ENCODE measurements at regions not wholly inside any gene's neighbourhood (a gene's known extent, or its start where the extent isn't known, plus 50 kb on each side); places are given as distances from the start of the nearest gene placed in this dataset.

DNA sequence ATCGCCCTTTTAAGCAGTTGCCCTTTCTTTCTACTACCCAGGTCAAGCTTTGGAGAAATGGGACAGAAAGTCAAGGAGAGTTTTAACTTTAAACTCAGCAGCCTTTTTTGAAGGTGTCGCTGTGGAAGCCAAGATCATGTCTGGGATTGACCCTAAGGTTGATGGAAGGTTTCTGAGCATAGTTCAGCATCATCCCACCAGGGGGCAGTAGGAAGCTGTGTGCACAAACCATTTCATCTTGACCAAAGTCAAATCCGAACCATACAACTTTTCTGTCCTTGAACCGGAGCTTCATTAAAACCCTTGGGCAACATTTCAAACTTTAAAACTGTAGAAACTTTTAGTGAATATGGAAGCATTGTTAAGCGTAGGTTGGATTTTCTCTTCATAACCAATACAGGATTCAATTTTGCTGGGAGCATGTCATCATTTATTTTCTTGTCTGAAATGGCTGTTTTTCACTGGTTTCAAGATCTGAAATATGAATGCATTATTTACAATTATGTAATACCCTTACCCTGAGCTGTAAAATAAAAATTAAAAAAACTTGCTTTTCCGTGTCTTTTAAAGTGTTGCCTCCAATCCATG lies 214.4 kb upstream of the KIAA1217 start:
- no peak overlapping the region for H3K4me3 Mint-ChIP-seq
- H3K36me3 Mint-ChIP-seq (ENCODE audit: low read depth), result no peaks in the 10 kb centered on the region
- CTCF ChIA-PET, result interaction anchor here (0.9 to 1.5 kb wide), 6 partner anchors 11 to 563 kb away, joined by 3 to 6 read pairs (median 4); no protein-coding TSS in a partner anchor
- DNase-seq, result peak; percentile 30
- H3K27ac Mint-ChIP-seq, result no peak overlapping the region
- H3K9me3 Mint-ChIP-seq, result no peaks in the 10 kb centered on the region
- POLR2A ChIA-PET, result no interaction called here
- no peaks in the 10 kb centered on the region for H3K27me3 Mint-ChIP-seq
- H3K4me1 Mint-ChIP-seq, result no peaks in the 10 kb centered on the region

DNA sequence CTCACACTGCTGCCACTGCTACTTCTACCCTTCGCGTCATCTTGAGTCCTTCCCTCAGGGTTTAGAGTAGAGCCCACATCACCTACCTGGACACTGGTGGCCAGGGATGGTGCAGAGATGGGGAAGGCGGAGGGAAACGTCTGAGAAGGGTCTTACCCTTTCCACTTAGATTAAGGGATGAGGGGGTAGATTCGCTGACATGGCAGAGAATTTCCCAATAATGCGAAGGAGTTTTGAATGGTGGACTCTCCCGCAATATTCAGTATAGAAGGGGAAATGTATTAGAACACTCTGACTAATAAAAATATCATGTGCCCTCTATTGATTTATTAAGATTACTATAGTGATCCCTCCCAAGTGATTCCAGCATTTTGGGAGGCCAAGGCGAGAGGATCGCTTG lies 209.5 kb upstream of the KIAA1217 start:
- DNase-seq, result no peak
- ChIA-PET POLR2A (no interaction called here), CTCF (no interaction called here)
- H3K4me1 Mint-ChIP-seq, result no peaks in the 10 kb centered on the region
- H3K36me3 Mint-ChIP-seq (ENCODE audit: low read depth), result no peaks in the 10 kb centered on the region
- no peaks in the 10 kb centered on the region for H3K9me3 Mint-ChIP-seq
- no peak overlapping the region for H3K4me3 Mint-ChIP-seq
- H3K27ac Mint-ChIP-seq, result no peak overlapping the region
- H3K27me3 Mint-ChIP-seq, result no peaks in the 10 kb centered on the region

DNA sequence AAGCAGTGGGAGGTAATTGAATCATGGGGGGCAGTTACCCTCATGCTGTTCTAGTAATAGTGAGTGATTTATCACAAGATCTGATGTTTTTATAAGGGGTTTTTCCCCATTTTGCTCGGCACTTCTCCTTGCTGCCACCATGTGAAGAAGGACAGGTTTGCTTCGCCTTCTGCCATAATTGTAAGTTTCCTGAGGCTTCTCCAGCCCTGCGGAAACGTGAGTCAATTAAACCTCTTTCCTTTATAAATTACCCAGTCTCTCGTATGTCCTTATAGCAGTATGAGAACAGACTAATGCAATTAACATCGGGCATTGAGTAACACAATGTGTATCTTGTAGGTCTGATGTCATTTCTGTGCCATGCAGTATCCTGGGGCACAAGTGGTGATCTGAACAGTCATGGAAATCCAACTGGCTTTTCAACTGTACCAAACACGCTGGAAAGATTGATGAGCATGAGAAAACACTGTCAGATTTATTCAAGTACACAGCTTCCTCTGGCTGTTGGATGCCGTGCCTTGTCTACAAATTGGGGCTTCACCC lies 208.6 kb upstream of the KIAA1217 start:
- DNase-seq, result no peak
- Mint-ChIP-seq H3K36me3 (ENCODE audit: low read depth) (no peaks in the 10 kb centered on the region), H3K27ac (no peak overlapping the region), H3K9me3 (no peaks in the 10 kb centered on the region), H3K4me3 (no peak overlapping the region), H3K27me3 (no peaks in the 10 kb centered on the region), H3K4me1 (no peaks in the 10 kb centered on the region)
- CTCF ChIA-PET, result no interaction called here
- POLR2A ChIA-PET, result no interaction called here

DNA sequence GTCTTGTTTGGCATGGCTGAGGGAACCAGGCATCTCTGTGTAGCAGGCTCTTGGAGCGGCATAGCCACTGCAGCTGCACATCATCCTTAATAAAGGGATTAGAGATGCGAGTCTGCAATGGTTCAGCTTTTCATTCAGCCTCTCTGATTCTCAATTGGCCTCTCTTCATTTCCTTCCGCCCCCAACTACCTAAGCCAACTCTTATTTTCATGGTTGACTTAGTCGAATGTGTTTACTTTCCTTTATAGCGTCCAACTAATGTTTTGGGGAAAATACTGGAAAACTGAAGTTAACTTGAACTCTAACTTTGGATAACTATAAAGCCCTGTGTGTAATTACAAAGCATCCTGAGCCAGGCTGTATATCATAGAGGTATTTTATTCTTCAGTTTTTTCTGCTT lies 202.2 kb upstream of the KIAA1217 start:
- H3K27ac Mint-ChIP-seq, result no peak overlapping the region
- DNase-seq, result no peak
- H3K9me3 Mint-ChIP-seq, result no peaks in the 10 kb centered on the region
- H3K27me3 Mint-ChIP-seq, result no peaks in the 10 kb centered on the region
- no peaks in the 10 kb centered on the region for H3K4me1 Mint-ChIP-seq
- POLR2A ChIA-PET, result no interaction called here
- H3K36me3 Mint-ChIP-seq (ENCODE audit: low read depth), result no peaks in the 10 kb centered on the region
- CTCF ChIA-PET, result no interaction called here
- no peak overlapping the region for H3K4me3 Mint-ChIP-seq

DNA sequence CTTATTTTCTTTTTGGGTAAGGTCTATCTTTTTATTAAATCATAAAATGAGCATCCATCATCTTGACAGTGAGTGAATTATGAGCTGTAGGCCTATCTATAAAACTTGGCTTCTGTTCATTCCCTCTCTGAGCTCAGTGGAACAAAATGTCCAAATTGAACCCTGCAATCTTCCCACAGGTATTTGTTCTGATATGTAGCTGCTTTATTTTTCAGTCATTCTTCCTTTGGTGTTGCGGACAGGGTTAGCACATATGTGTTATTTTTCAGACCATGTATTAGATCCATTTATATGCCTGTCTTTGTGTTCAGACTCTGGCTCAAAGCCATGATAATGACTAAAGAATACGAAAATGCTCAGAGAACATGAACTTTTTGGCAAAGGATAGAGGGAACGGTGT lies 201.6 kb upstream of the KIAA1217 start:
- Mint-ChIP-seq H3K9me3 (no peaks in the 10 kb centered on the region), H3K27me3 (no peaks in the 10 kb centered on the region), H3K4me1 (no peaks in the 10 kb centered on the region), H3K36me3 (ENCODE audit: low read depth) (no peaks in the 10 kb centered on the region), H3K27ac (no peak overlapping the region), H3K4me3 (no peak overlapping the region)
- POLR2A ChIA-PET, result no interaction called here
- no peak for DNase-seq
- CTCF ChIA-PET, result no interaction called here

DNA sequence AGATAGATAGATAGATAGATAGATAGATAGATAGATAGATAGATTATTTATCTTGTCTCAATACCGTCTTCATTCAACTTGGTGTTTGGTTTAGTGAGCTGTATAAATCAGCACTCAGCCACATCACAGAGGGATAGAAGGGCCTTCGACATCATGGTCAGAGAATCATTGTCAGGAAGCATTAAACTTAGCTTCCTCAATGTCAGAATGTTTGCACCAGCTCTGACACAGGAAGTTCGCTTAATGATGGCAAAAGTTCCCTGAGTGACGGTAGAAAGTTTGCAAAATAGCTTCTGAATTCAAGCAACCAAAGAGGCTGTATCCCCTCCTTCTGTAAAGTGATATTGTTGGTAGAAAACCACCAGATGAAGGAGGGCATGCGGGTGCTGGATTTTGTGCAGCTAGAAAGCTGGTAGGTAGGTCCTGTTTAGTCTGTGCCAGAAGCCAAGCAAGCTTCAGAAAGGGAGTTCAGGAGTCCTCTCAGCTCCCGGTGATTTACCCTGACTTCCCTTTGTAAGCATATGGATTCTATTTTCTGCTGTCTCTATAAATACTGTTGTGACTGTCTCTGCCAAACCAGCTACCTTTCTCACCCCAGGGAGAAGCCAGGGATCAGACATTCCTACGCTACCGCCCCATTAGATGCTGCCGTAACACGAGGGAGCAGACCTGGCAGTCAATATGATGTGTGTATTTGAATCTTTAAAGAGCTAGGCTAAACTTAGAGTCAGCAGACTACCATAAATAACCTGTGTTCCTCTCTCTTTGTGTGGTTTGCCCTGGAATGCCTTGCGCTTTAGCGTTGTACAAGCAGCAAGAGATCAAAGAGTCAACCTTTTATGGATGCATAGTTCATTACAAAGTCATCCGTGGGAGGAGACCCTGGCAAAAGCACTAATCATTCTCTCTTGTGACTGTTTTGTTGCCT lies 200.5 kb upstream of the KIAA1217 start:
- ChIA-PET POLR2A (no interaction called here), CTCF (interaction anchor here (1.1 kb wide), 1 partner anchor 764 kb away, joined by 3 read pairs; no protein-coding TSS in a partner anchor)
- Mint-ChIP-seq H3K27me3 (no peaks in the 10 kb centered on the region), H3K9me3 (no peaks in the 10 kb centered on the region), H3K4me1 (no peaks in the 10 kb centered on the region), H3K4me3 (no peak overlapping the region), H3K27ac (no peak overlapping the region), H3K36me3 (ENCODE audit: low read depth) (no peaks in the 10 kb centered on the region)
- DNase-seq, result no peak

DNA sequence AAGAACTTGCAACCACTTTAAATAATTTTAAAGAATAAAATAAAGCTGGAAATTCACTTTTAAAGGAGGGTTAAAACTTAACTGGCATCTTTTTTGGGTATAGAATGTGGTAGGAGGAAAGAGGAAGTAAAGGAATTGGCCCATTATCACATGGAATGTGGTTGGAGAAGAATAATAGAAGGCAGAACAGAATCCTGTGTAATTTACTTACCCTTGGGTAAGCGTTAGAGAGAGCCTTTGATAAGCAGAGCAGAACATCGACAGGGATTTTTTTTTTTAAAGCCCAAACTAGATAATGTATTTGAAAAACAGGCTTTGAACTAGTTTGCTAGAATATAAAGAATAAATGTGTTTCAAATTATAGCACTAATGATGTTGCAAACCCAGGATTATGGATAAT lies 199.8 kb upstream of the KIAA1217 start:
- Mint-ChIP-seq H3K27ac (no peak overlapping the region), H3K27me3 (no peaks in the 10 kb centered on the region), H3K4me3 (no peak overlapping the region), H3K9me3 (no peaks in the 10 kb centered on the region), H3K4me1 (no peaks in the 10 kb centered on the region), H3K36me3 (ENCODE audit: low read depth) (no peaks in the 10 kb centered on the region)
- ChIA-PET CTCF (interaction anchor here (1.1 kb wide), 1 partner anchor 764 kb away, joined by 3 read pairs; no protein-coding TSS in a partner anchor), POLR2A (no interaction called here)
- no peak for DNase-seq

DNA sequence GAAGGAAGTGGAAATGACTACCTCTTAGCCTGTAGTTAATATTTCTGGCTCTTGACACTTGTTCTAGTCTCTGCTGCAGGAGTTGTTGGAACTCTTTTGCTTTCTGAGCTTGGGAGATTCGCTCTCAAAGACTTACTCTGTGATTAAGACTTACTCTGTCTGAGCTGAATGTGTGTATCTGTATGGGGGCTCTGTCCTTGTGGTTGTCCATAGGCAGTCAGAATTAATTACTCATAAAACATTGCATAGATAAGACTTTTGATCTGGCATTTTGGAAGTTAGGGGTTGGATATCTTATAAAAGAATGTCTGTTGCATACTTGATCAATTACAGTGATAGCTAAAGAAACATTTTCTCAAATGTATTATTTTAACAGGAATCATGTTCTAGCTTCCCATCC lies 199.2 kb upstream of the KIAA1217 start:
- Mint-ChIP-seq H3K9me3 (no peaks in the 10 kb centered on the region), H3K4me1 (no peaks in the 10 kb centered on the region), H3K27me3 (no peaks in the 10 kb centered on the region), H3K27ac (no peak overlapping the region), H3K36me3 (ENCODE audit: low read depth) (no peaks in the 10 kb centered on the region), H3K4me3 (no peak overlapping the region)
- DNase-seq, result no peak
- POLR2A ChIA-PET, result no interaction called here
- CTCF ChIA-PET, result interaction anchor here (1.1 kb wide), 1 partner anchor 765 kb away, joined by 3 read pairs; no protein-coding TSS in a partner anchor

DNA sequence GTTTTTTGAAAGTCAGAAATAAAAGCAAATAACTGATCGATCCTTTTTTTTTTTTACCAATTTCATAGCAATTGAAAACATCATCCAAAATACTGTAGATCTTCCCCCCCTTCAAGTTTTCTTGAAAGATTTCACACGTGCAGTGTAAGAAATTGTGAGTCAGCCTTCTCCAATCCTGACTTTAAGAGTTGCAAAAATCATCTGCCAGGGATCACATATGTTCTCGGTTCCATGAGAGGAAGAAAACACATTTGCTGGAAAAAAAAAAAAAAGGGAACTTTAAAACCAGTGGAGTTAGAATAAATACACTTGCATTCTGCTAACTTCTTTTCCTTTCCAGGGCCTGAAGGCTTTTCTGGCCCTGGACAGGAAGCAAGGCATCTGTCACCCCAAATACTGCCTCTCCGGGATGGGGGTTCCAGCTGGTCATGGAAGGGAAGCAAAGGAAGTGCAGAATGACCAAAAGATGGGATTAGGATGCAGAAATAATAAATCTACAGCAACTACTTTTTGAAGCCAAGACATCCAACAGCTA lies 198.4 kb upstream of the KIAA1217 start:
- no peak for DNase-seq
- H3K9me3 Mint-ChIP-seq, result no peaks in the 10 kb centered on the region
- ChIA-PET POLR2A (no interaction called here), CTCF (no interaction called here)
- H3K27me3 Mint-ChIP-seq, result no peaks in the 10 kb centered on the region
- no peaks in the 10 kb centered on the region for H3K36me3 Mint-ChIP-seq (ENCODE audit: low read depth)
- no peak overlapping the region for H3K4me3 Mint-ChIP-seq
- no peaks in the 10 kb centered on the region for H3K4me1 Mint-ChIP-seq
- no peak overlapping the region for H3K27ac Mint-ChIP-seq

DNA sequence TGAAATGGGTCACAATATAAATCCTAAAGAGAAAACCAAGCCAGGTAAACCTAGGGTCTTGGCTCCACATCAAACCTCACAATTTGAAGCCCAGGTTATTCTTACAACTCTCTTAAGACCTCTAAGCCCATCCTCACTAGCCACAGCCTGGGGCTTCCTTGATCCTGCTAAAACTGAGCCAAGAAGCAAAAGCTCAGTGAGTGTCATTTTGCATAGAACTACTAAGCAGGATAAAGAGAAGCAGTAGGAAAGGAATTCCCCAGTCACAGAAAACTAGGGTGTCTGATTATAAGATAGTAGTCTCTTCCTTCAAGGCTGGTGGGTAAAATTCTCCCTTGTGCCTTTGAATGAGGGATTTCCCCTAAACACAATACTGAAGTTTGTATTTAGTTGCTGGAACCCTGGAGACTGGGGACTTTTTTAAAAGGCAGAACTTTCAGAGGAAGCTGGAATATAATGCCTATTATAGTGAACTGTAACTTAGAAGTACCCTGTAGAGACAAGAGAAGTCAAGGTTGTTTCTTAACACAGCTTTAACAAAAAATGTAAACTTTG lies 196.6 kb upstream of the KIAA1217 start:
- CTCF ChIA-PET, result no interaction called here
- POLR2A ChIA-PET, result no interaction called here
- H3K27me3 Mint-ChIP-seq, result no peaks in the 10 kb centered on the region

DNA sequence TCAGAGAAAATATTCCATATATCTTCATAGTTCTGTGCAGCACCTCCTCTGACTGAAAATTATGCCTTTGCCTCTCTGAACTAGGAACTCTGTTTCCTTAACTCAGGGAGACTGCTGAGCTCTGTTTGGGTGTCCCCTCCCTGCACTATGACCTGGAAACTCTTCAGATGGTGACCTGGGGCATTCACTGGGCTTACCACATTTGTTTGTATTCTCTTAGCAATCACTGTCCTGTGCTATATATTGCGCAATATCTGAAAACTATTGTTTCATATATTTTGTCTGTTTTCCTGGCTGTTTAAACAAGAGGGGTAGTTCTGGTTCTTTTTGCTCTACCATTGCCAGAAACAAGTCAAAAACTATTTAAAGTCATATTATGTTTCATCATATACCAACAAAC lies 181.8 kb upstream of the KIAA1217 start:
- CTCF ChIA-PET, result no interaction called here
- Mint-ChIP-seq H3K27ac (no peak overlapping the region), H3K9me3 (peaks cover 3% of the 10 kb centered on the region), H3K4me3 (no peak overlapping the region), H3K36me3 (ENCODE audit: low read depth) (no peaks in the 10 kb centered on the region), H3K27me3 (no peaks in the 10 kb centered on the region), H3K4me1 (no peaks in the 10 kb centered on the region)
- POLR2A ChIA-PET, result no interaction called here
- DNase-seq, result no peak

More for the DNA sequence above, 196.6 kb upstream of the KIAA1217 start:
- no peaks in the 10 kb centered on the region for H3K36me3 Mint-ChIP-seq (ENCODE audit: low read depth)
- H3K4me1 Mint-ChIP-seq, result no peaks in the 10 kb centered on the region
- no peak overlapping the region for H3K4me3 Mint-ChIP-seq
- no peaks in the 10 kb centered on the region for H3K9me3 Mint-ChIP-seq
- DNase-seq, result no peak
- no peak overlapping the region for H3K27ac Mint-ChIP-seq

DNA sequence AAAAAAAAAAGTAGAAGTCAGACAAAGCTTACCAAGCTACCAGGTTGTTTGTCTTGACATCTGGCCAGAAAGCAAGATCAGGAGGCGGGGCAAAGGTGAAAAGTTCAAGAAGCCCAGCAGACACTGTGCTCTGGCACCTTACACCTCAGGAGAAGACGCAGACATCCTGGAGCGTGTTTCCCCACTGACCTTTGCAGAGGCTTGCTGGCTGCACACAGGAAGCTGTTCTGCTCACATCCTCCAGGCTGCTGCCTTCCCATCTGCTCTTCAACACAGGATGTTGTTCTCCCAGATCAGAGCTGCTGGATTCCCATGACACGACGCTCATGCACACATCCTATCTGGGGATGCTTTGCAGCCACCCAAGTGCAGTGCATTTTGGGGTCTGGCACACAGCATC lies 174.4 kb upstream of the KIAA1217 start:
- Mint-ChIP-seq H3K9me3 (peaks cover 12% of the 10 kb centered on the region), H3K4me3 (no peak overlapping the region), H3K4me1 (no peaks in the 10 kb centered on the region), H3K36me3 (ENCODE audit: low read depth) (no peaks in the 10 kb centered on the region), H3K27me3 (no peaks in the 10 kb centered on the region), H3K27ac (no peak overlapping the region)
- ChIA-PET POLR2A (no interaction called here), CTCF (no interaction called here)
- no peak for DNase-seq

DNA sequence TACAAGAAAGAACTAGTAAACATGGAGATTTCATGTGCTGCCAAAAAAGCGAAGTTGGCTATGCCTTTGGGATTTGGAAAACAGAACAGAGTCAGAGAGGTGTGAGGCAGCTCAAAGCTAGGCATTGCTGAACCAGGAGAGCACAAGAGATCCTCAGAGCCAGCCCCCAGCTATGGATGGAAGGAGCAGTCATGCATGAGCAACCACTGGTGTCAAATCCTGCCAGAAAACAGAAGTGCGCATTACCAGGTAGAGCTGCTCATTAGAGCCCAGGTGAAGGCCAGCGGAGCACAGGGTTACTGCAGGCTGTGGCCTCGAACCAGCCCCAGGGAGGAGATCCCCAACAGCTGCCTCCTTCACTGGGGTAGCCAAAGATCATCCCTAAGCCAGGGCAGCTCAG lies 173.2 kb upstream of the KIAA1217 start:
- CTCF ChIA-PET, result no interaction called here
- Mint-ChIP-seq H3K4me3 (no peak overlapping the region), H3K27ac (no peak overlapping the region), H3K36me3 (ENCODE audit: low read depth) (no peaks in the 10 kb centered on the region), H3K27me3 (no peaks in the 10 kb centered on the region), H3K9me3 (peaks cover 9% of the 10 kb centered on the region), H3K4me1 (no peaks in the 10 kb centered on the region)
- DNase-seq, result no peak
- POLR2A ChIA-PET, result no interaction called here
